Activated naive CD4-positive, alpha-beta T cell treated with anti-CD3 and anti-CD28 coated beads, Interleukin-2, amount 50 U/mL, for 72 hours (primary cell): ENCODE measurements at regions not wholly inside any gene's neighbourhood (a gene's known extent, or its start where the extent isn't known, plus 50 kb on each side); places are given as distances from the start of the nearest gene placed in this dataset.

Source experiments
- ATAC-seq, 2 donors: fragments of 150-1000 bp; cut with Tn5 transposase; 2 replicates each; pipeline ENCODE4 v1.10.0; 2021; ENCODE audit warnings: mild to moderate bottlenecking in 2 of 2, moderate library complexity in 2 of 2
- DNase-seq, 2 donors: peaks; one replicate each; pipeline ENCODE4 v3.0.0; 2021 to 2022; ENCODE audit warnings: low spot score in 2 of 2
- H3K27ac Mint-ChIP-seq, 2 donors: one replicate each; pipeline ENCODE4 v1.8.0; 2022; ENCODE audit warnings: mild to moderate bottlenecking in 2 of 2, mixed read lengths in 2 of 2
- H3K36me3 Mint-ChIP-seq, 2 donors: one replicate each; pipeline ENCODE4 v1.8.0; 2022; ENCODE audit warnings: mixed read lengths in 2 of 2
- H3K9me3 Mint-ChIP-seq, 2 donors: one replicate each; pipeline ENCODE4 v1.8.0; 2022; ENCODE audit warnings: mixed read lengths in 2 of 2

DNA sequence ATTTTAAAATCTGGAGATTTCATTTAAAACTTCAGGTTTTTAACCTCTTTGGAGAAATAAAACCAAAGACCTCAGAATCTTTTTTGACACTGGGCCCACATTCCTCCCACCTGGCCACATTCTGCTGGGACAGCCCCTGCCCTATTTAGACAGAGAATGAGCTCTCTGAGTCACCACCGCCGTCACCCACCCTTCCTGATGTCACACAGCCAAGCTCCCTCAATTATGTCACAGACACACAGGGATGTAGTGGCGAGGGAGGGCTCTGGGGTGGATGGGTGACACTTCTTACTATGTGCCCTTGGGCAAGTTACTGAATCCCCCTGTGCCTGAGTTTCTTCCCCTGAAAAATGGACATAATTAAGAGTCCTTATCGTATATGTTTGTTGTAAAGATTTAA lies 162.6 kb downstream of the RAB11FIP2 start:
- ATAC-seq (no peak), DNase-seq (no peak)
- H3K27ac Mint-ChIP-seq = no peak overlapping the region
- no peaks in the 10 kb centered on the region for H3K36me3 Mint-ChIP-seq
- peaks cover 0 to 4% of the 10 kb centered on the region in 2 donors for H3K9me3 Mint-ChIP-seq

DNA sequence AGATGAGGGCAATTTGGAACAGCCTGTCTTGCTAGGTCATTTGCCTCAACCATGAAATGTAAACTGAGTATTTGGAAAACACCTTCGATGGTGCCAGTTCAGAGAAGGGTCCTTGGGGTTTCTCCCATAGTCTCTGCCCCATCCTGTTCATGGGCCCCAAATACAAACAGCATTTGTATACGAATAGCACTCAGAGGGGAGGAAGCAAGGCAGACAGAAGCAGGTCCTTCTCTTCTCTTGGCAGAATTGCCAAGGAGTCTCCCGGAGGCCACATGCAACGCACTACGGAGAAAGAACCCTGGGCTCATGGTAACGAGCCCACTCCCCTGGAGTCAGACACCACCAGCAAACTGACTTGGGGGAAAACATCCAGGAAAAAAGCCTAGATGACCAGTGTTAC lies 162.1 kb downstream of the RAB11FIP2 start:
- ATAC-seq (no peak), DNase-seq (no peak)
- H3K36me3 Mint-ChIP-seq = no peaks in the 10 kb centered on the region

DNA sequence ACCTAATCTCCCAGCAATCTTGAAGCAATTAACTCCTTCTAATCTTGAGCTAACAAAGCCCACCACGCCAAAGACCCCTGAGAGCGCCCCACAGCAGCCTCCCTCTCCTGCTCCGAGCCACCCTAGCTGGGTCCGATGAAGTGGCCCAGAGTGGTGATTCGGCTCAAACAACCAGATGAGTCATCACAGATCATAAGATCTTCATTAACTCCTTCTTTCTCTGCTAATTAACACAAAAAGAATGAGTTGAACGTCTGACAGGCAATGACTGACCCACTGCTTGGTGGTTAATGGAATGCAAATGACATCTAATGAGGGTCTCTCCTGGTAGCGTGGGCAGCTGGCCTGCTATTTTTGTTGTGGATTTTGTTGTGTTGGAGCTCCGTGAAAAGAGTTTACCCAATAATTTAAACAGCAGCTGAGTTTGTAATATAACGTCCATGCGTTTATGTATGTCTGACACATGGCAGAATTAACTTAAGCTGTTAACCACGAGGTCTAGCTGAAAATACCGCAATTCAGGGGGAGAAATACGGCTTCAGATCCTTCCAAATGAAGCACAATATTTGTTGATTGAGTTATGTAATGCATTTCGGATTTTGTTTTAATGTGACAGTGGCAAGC lies 161.4 kb downstream of the RAB11FIP2 start:
- DNase-seq (no peak), ATAC-seq (no peak)
- no peak overlapping the region for H3K27ac Mint-ChIP-seq
- H3K9me3 Mint-ChIP-seq = peaks cover 0 to 4% of the 10 kb centered on the region in 2 donors
- no peaks in the 10 kb centered on the region for H3K36me3 Mint-ChIP-seq

More for the DNA sequence above, 162.1 kb downstream of the RAB11FIP2 start:
- Mint-ChIP-seq H3K27ac (no peak overlapping the region), H3K9me3 (peaks cover 0 to 4% of the 10 kb centered on the region in 2 donors)

DNA sequence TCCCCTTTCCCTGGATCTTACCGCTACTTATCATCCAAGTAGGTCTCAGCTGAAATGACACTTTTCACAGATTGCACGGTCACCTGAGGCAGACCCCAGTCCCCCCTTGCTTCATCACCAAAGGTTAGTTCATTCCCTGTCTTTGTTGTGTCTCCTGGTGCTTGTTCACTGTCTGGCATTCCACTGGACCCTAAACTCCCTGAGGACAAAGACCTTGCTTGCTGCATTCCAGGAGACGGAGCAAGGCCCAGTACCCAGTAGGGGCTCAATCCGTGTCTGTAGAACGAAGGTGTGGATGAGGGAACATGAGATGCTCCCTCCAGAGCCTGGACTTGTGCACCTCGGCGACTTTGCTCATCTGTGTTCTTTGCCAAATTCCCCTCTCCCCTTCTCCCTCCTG lies 160.0 kb downstream of the RAB11FIP2 start:
- ATAC-seq (no peak), DNase-seq (no peak)

DNA sequence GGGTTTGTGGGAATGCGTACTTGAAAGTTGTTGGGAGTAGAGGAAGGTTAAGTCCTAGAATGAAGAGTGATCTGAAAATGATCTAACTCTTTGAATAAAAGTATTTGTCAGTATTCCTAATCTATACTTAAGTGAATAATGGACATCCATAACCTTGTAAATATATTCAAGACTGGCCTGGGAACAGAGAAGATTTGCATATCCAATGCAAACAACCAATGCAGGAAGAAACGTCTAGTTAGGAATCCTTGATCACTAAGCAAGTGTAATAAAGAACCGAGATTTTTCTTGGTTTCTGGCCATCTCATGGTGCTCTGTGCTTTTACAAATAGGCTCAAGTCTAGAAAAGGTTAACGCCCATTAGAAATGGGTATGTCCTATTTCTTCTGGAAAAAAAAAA lies 157.1 kb downstream of the RAB11FIP2 start:
- H3K36me3 Mint-ChIP-seq = no peaks in the 10 kb centered on the region
- DNase-seq (no peak), ATAC-seq (no peak)
- H3K27ac Mint-ChIP-seq = no peak overlapping the region
- peaks cover 0 to 4% of the 10 kb centered on the region in 2 donors for H3K9me3 Mint-ChIP-seq

More for the DNA sequence above, 160.0 kb downstream of the RAB11FIP2 start:
- Mint-ChIP-seq H3K9me3 (peaks cover 0 to 4% of the 10 kb centered on the region in 2 donors), H3K27ac (no peak overlapping the region), H3K36me3 (no peaks in the 10 kb centered on the region)

DNA sequence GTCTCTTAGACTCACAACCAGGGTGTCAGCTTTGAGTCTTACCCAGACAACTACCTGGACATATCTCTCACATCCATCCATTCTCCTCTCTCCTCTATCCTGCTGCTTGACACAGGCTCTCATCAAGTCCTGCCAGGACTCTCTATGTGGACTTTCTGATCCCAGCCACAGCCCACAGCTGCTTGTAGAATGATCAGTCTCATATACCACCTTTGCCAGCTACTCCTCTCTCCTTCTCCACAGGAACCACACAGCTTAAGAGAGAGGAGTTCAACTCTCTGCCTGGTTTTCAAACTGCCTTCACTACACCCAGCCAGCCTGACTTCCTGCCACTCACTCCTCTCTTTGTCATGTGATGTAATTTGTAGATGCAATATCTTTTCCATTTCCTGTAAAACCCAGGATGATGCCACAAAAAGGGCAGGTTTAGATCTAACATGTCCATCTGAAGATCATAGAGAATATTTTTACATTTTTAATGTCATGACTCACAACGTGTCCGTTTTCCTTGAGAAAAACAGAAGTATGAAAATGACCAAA lies 154.0 kb downstream of the RAB11FIP2 start:
- Mint-ChIP-seq H3K27ac (no peak overlapping the region), H3K9me3 (peaks cover 8 to 10% of the 10 kb centered on the region in 2 donors), H3K36me3 (peaks cover 8 to 9% of the 10 kb centered on the region in 2 donors)
- no peak for ATAC-seq
- no peak for DNase-seq

DNA sequence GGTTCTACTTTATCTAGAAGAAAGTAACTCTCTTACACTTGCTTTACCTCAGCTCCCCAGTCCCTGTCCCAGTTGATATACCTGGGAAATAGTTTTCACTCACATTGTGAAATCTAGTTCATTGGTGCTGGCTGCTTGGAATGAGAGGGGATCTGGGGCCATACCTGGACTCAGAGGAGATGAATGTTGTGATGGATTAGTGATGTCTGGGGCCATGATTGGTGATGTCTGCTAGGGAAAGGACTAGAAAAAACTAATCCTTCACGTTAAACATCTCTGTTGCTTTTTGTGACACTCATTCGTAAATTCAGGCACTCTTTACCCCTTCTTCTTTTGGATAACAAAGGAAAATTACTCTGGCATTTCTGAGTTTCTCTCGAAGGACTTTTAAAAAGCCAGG lies 152.4 kb downstream of the RAB11FIP2 start:
- Mint-ChIP-seq H3K27ac (no peak overlapping the region), H3K36me3 (peaks cover 8 to 9% of the 10 kb centered on the region in 2 donors), H3K9me3 (peaks cover 8 to 10% of the 10 kb centered on the region in 2 donors)
- ATAC-seq (no peak), DNase-seq (no peak)

DNA sequence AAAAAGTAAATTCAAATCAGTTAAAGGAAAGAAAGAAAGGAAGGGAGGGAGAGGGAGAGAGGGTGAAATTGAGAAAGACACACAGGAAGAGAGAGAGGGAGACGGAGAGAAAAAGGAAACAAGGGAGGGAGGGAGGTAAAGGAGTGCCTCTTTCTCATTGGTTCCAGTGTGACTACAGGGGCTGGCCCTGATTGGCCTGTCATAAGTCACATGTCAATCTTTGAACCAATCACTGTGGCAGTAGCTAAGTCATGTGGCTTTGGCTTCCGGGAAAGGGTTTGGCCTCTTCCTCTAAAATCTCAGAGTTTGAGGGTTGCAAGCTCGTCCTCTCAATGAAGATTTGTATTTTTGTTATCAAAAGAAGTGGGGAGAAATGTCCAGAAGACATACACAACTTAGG lies 150.2 kb downstream of the RAB11FIP2 start:
- no peak for DNase-seq
- Mint-ChIP-seq H3K36me3 (peaks cover 8 to 9% of the 10 kb centered on the region in 2 donors), H3K27ac (peak overlapping the region in 1 of 2 donors; percentile 60), H3K9me3 (peaks cover 8 to 10% of the 10 kb centered on the region in 2 donors)
- no peak for ATAC-seq

DNA sequence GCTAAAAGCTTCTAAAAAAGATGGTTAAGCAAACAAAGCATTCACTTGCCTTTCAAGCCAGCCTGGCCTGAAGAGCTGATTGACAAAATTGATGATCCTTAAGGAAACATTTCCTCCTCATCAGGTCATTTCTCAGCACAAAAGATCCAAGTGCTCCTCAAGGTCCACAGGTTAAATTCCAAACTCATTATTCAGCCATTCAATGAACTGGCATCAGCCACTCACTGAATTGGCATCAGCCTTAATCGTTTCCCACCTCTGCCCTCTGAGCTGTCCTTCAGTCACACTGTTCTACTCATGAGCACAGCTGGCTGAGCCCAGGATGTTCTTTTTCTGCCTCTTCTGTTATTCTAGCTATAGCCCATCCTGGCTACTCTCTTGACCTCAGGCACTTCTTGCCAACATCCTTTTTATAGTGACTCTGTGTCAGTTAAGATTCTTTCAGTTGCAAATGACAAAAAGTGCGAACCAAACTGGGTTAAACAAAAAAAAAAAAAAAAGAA lies 147.5 kb downstream of the RAB11FIP2 start:
- Mint-ChIP-seq H3K27ac (no peak overlapping the region), H3K9me3 (peaks cover 8 to 10% of the 10 kb centered on the region in 2 donors), H3K36me3 (peaks cover 8 to 9% of the 10 kb centered on the region in 2 donors)
- DNase-seq (no peak), ATAC-seq (no peak)

DNA sequence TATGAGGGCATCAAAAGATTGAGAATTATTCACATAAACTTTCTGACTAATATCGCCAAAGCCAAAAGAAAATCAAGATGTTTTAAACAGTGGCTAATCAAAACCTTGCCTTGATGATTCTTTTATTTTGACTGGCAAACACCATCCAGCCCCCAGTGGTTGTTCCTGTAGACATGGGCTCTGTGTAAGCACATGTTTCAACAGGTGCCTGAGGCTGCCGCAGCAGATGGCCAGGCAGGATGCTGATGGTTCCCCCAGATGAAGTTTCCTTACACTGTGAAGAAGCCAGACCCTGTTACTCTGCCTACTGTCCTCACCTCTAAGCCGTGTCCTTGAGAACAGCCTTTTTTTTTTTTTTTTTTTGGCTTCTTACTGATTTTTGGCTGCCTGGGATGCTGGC lies 146.5 kb downstream of the RAB11FIP2 start:
- no peak for ATAC-seq
- Mint-ChIP-seq H3K27ac (peak overlapping the region in 1 of 2 donors; percentile 73), H3K9me3 (peaks cover 8 to 10% of the 10 kb centered on the region in 2 donors), H3K36me3 (peaks cover 8 to 9% of the 10 kb centered on the region in 2 donors)
- no peak for DNase-seq

DNA sequence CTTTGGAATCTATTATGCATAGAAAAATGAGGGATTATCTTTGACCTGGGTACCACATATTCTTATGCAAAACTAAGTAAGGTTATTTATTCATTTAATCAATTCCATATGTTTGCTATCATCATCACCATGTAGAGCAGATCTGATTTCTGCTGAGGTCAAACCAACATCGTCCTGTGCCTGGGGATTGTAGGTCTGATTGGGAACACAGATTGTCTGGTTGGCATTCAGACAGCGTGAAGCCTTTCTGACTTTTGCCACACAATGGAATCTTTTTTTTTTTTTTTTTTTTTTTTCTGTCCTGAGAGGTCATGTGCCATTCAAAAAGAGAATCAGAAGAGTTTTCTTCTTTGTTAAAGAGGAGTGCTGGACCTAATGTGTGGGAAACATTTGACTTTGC lies 142.9 kb downstream of the RAB11FIP2 start:
- DNase-seq (no peak), ATAC-seq (no peak)
- Mint-ChIP-seq H3K27ac (no peak overlapping the region), H3K9me3 (no peaks in the 10 kb centered on the region), H3K36me3 (no peaks in the 10 kb centered on the region)

DNA sequence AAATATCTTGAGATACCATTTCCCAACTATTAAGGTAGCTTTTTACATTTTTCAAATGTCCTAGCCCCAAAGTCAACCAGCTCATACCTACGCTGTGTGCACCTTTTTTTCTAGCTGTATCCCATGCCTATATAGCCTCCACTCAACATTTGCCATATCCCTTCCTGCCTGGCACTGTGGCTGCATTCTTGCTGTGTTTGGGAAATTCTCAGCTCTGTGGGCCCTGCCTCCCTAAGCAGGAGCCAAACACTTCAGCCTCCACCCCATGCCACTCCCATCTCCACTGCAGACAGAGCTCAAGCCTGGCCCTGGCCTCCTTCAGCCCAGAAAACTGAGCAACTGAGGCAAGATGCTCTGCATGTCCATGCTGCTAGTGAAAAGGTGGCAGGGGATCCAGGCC lies 141.3 kb downstream of the RAB11FIP2 start:
- Mint-ChIP-seq H3K27ac (no peak overlapping the region), H3K36me3 (no peaks in the 10 kb centered on the region), H3K9me3 (no peaks in the 10 kb centered on the region)
- DNase-seq (no peak), ATAC-seq (no peak)

DNA sequence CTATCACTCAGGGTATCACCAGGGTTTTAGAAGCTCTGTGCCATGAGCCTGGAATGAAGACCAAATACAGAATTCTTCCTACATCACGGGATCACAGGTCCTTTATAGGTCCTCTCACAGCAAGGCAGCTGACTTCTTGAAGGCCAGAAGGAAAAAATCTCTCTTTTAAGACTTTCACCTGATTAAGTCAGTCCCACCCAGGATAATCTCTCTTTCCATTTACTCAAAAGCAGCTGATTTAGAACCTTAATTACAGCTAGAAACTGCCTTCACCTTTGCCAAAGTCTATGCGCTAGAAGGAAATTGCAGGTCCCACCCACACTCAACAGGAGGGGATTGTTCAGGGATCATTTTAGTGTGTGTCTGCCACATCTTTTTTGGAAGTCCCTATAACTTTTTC lies 135.1 kb downstream of the RAB11FIP2 start:
- Mint-ChIP-seq H3K27ac (no peak overlapping the region), H3K9me3 (peaks cover 0 to 5% of the 10 kb centered on the region in 2 donors), H3K36me3 (no peaks in the 10 kb centered on the region)
- ATAC-seq (no peak), DNase-seq (no peak)

DNA sequence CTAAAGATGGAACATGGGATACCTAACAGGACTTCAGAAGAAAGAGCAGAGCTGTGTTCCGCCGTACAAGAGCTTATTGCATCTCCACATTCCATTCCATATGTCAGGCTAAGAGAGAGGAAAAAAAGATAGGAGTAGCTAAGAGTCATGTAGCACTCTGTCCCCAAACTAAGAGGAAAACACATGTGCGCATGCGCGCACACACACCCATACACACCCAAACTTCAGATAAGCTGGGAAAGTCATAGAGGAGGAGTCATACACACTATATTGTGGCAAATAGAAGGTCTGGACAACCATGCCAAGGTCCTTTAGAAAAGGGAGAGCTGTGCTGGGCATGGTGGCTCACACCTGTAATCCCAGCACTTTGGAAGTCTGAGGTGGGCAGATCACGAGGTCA lies 132.4 kb downstream of the RAB11FIP2 start:
- no peaks in the 10 kb centered on the region for H3K36me3 Mint-ChIP-seq
- ATAC-seq (no peak), DNase-seq (no peak)
- H3K9me3 Mint-ChIP-seq = peaks cover 0 to 5% of the 10 kb centered on the region in 2 donors
- no peak overlapping the region for H3K27ac Mint-ChIP-seq

DNA sequence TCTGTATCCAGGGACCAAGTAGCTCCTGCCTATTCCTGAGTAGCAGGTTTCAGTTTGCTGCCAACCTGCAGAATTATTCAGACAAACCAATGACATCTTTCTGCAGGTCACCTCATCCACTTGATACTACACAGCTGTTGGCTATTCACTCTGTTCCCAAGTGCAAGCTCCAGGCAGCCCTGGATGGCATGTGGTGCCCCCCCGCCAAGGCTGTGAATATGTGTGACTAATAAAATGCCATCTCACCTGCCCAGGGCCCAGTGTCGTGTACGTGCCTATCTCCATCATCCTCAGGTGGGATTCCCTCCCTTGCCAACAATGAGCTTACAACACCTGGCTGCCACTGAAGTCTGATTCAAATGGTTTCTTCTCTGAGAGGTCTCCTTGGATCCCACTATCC lies 125.8 kb downstream of the RAB11FIP2 start:
- ATAC-seq = no peak

DNA sequence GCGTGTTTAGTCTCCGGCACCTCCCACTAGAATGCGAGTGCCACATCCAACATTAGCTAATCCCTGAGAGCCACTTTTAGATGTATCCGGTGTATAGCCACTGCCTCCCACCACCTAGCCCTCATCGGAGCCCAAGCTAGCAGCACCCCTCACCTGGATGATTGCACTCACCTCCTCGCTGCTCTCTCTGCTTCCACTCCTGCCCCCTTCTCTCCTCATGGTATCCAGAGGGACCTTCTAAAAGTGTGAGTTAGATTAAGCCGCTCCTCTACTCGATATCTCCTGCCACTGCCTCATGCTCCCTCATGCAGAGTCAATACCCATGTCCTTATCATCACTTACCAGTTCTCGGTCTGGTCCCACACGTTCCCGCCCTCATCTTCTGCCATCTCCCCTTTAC lies 125.3 kb downstream of the RAB11FIP2 start:
- ATAC-seq (no peak), DNase-seq (no peak)
- no peaks in the 10 kb centered on the region for H3K36me3 Mint-ChIP-seq
- no peaks in the 10 kb centered on the region for H3K9me3 Mint-ChIP-seq
- H3K27ac Mint-ChIP-seq = no peak overlapping the region

More for the DNA sequence above, 125.8 kb downstream of the RAB11FIP2 start:
- H3K9me3 Mint-ChIP-seq = no peaks in the 10 kb centered on the region
- DNase-seq = no peak
- H3K36me3 Mint-ChIP-seq = no peaks in the 10 kb centered on the region
- H3K27ac Mint-ChIP-seq = no peak overlapping the region

DNA sequence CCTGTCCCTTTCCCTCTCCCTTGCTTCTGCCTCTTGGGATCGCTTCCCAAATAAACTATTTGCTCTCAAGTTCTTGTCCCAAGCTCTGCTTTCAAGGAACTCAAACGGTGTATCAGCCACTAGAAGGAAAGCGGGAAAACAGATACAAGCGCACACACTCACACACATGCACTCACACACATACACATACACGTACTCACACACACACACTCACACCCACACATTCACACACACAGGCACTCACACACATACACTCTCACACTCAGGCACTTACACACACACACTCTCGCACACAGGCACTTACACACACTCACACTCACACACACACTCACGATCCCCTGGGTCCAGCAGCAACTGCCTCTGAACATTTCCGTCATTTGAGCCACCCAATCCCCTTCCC lies 121.9 kb downstream of the RAB11FIP2 start:
- no peak overlapping the region for H3K27ac Mint-ChIP-seq
- H3K36me3 Mint-ChIP-seq = no peaks in the 10 kb centered on the region
- no peaks in the 10 kb centered on the region for H3K9me3 Mint-ChIP-seq
- ATAC-seq = no peak
- DNase-seq = no peak

DNA sequence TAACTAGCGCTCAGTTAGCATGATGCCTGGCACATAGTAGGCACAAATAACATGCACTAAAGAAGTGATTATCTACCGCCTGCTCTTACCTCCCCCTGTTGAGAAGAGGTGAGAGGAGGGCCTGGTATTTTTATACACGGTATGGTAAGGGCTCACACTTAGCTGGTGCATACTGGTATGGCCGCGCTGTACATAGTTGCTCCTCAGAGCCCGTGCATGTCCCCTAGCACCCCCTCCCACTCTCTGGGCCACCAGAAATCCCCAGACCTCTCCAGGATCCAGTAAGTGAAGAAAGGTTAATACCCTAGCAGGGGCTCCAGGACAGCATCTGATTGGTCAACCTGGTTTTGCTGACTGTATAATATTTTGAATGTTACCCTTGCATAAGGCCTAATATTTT lies 121.4 kb downstream of the RAB11FIP2 start:
- Mint-ChIP-seq H3K27ac (no peak overlapping the region), H3K9me3 (no peaks in the 10 kb centered on the region), H3K36me3 (no peaks in the 10 kb centered on the region)
- DNase-seq (no peak), ATAC-seq (no peak)
